ENCODE measurements at regions not wholly inside any gene's neighbourhood (a gene's known extent, or its start where the extent isn't known, plus 50 kb on each side); places are given as distances from the start of the nearest gene placed in this dataset.

DNA sequence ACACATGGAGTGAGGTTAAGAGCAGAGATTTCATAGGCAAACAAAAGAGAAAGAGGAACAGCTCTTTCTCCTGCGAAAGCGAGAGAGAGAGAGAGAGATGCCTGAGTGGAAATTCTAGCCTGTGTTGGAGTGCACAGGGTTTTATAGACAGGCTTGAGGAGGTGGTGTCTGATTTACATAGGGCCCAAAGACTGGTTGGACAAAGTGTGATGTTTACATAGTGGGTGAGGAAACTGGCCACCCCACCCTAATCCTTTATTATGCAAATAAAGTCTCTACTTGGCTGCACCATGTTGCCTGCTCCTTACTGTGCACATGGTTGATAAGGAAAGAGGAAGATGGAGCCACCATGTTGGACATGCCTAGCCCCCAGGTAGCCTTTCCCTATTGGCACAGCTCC lies 967.8 kb upstream of the SORCS1 start:
- TF ChIP-seq, protein P1, sequence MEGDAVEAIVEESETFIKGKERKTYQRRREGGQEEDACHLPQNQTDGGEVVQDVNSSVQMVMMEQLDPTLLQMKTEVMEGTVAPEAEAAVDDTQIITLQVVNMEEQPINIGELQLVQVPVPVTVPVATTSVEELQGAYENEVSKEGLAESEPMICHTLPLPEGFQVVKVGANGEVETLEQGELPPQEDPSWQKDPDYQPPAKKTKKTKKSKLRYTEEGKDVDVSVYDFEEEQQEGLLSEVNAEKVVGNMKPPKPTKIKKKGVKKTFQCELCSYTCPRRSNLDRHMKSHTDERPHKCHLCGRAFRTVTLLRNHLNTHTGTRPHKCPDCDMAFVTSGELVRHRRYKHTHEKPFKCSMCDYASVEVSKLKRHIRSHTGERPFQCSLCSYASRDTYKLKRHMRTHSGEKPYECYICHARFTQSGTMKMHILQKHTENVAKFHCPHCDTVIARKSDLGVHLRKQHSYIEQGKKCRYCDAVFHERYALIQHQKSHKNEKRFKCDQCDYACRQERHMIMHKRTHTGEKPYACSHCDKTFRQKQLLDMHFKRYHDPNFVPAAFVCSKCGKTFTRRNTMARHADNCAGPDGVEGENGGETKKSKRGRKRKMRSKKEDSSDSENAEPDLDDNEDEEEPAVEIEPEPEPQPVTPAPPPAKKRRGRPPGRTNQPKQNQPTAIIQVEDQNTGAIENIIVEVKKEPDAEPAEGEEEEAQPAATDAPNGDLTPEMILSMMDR (conservative IDR thresholded peaks at IDR 0.05; ENCODE audit: low read length), result no peak
- no peak for TF ChIP-seq EZH2phosphoT487 (IDR thresholded peaks at IDR 0.05; ENCODE audit: borderline replicate concordance)

All from Loucy (cell line).